ENCODE measurements at regions not wholly inside any gene's neighbourhood (a gene's known extent, or its start where the extent isn't known, plus 50 kb on each side); places are given as distances from the start of the nearest gene placed in this dataset.
"Not testable (repeated sequence)": the region's sequence is repeated elsewhere in the genome, so short reads cannot be mapped to it uniquely, and the experiment has no call there.

DNA sequence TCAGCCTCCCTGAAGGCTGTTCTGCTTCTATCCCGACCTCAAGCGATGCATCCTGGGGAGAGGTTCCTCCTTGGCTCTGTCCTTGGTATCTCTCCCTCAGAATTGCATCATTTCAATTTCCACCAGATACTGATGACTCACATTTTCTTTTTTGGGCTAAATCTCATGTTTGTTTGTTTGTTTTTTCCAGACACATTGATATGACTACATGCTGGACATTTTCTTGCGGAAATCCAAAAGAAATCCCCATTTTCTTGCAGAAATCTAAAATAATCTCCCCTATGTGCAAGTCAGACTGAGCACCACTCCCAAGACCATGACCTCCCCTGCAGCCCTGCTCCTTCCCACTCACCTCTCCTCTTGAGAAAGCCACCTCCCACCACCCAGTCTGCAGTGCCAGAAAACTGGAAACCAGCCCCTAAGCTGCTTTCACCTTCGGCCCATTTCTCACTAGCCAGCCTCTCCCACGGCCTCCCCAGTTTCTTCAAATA lies 260.2 kb upstream of the PRKCQ start:
- Mint-ChIP-seq H3K9me3 (peaks cover 50% of the 10 kb centered on the region), H3K27ac (no peak overlapping the region), H3K36me3 (peaks cover 72% of the 10 kb centered on the region), H3K4me3 (no peak overlapping the region), H3K27me3 (ENCODE audit: low read depth) (peaks cover 5% of the 10 kb centered on the region; the same call in 1 of the 2 replicates), H3K4me1 (no peaks in the 10 kb centered on the region)
- TF ChIP-seq SMAD4 (CRISPR knock-in tag; IDR thresholded peaks at IDR 0.05), result no peak
- no peak for TF ChIP-seq NR3C1 (CRISPR knock-in tag; conservative IDR thresholded peaks at IDR 0.05; ENCODE audit: low read depth)
- no peak for TF ChIP-seq ZNF281 (CRISPR knock-in tag; IDR thresholded peaks at IDR 0.05)
- no peak for TF ChIP-seq MYBL2 (CRISPR knock-in tag; IDR thresholded peaks at IDR 0.05)
- TF ChIP-seq ZNF263 (CRISPR knock-in tag; IDR thresholded peaks at IDR 0.05; ENCODE audit: low read depth), result no peak
- no peak for TF ChIP-seq MXD4 (CRISPR knock-in tag; IDR thresholded peaks at IDR 0.05; ENCODE audit: borderline replicate concordance)
- TF ChIP-seq GTF2I (CRISPR knock-in tag; conservative IDR thresholded peaks at IDR 0.05), result no peak
- TF ChIP-seq, protein P1, sequence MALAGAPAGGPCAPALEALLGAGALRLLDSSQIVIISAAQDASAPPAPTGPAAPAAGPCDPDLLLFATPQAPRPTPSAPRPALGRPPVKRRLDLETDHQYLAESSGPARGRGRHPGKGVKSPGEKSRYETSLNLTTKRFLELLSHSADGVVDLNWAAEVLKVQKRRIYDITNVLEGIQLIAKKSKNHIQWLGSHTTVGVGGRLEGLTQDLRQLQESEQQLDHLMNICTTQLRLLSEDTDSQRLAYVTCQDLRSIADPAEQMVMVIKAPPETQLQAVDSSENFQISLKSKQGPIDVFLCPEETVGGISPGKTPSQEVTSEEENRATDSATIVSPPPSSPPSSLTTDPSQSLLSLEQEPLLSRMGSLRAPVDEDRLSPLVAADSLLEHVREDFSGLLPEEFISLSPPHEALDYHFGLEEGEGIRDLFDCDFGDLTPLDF (CRISPR knock-in tag; IDR thresholded peaks at IDR 0.05), result no peak
- TF ChIP-seq ESRRA (CRISPR knock-in tag; IDR thresholded peaks at IDR 0.05; ENCODE audit: borderline replicate concordance), result no peak
- no peak for TF ChIP-seq ZNF317 (CRISPR knock-in tag; IDR thresholded peaks at IDR 0.05; ENCODE audit: borderline replicate concordance, low read depth)
- no peak for TF ChIP-seq ZNF232 (CRISPR knock-in tag; IDR thresholded peaks at IDR 0.05)
- DNase-seq (ENCODE audit: low spot score) (no peak), ATAC-seq (no peak)
- ChIA-PET POLR2A (interaction anchor here (0.7 kb wide), 1 partner anchor 858 kb away, joined by 3 read pairs; no protein-coding TSS in a partner anchor), CTCF (no interaction called here)

DNA sequence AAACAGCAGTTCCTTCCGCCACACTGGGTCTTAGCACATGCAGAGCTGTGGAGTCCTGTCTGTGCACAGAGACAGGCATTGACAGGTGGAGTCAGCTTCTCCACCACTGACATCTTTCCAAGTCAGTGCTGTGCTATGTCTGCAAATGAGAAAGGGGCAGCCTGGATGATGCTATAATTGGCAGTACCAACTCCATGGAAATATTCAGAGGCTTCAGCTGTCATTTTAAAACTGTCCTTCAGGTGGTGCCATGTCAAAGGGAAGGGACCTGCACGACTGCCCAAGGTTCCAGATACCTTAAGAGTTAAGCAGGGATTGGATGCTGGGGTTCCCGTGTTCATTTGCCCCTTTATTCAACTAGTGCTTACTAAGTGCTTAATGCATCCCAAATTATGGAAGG lies 258.0 kb upstream of the PRKCQ start:
- H3K27ac Mint-ChIP-seq, result no peak overlapping the region
- H3K4me3 Mint-ChIP-seq, result no peak overlapping the region
- ChIA-PET POLR2A (no interaction called here), CTCF (interaction anchor here (0.6 to 2.0 kb wide), 5 partner anchors 10 to 572 kb away, joined by 3 to 9 read pairs (median 3); no protein-coding TSS in a partner anchor)
- H3K27me3 Mint-ChIP-seq (ENCODE audit: low read depth), result peaks cover 5% of the 10 kb centered on the region; the same call in 1 of the 2 replicates
- H3K36me3 Mint-ChIP-seq, result peaks cover 53% of the 10 kb centered on the region
- H3K9me3 Mint-ChIP-seq, result peaks cover 32% of the 10 kb centered on the region
- peak; percentile 98 for TF ChIP-seq ZNF121 (CRISPR knock-in tag; IDR thresholded peaks at IDR 0.05)
- TF ChIP-seq, protein P2, sequence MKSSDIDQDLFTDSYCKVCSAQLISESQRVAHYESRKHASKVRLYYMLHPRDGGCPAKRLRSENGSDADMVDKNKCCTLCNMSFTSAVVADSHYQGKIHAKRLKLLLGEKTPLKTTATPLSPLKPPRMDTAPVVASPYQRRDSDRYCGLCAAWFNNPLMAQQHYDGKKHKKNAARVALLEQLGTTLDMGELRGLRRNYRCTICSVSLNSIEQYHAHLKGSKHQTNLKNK (CRISPR knock-in tag; IDR thresholded peaks at IDR 0.05), result no peak
- ATAC-seq (peak; percentile 61), DNase-seq (ENCODE audit: low spot score) (no peak)
- H3K4me1 Mint-ChIP-seq, result peaks cover 11% of the 10 kb centered on the region

- no peak for ATAC-seq
- no peak for DNase-seq (ENCODE audit: low spot score)
- Mint-ChIP-seq H3K27ac (peak overlapping the region; percentile 61; the same call in 1 of the 2 replicates), H3K4me3 (no peak overlapping the region), H3K36me3 (peaks cover 8% of the 10 kb centered on the region), H3K9me3 (peaks cover 6% of the 10 kb centered on the region; the same call in 1 of the 2 replicates), H3K4me1 (peaks cover 55% of the 10 kb centered on the region), H3K27me3 (ENCODE audit: low read depth) (no peaks in the 10 kb centered on the region)
- CTCF ChIA-PET, result no interaction called here
- TF ChIP-seq, protein P3, sequence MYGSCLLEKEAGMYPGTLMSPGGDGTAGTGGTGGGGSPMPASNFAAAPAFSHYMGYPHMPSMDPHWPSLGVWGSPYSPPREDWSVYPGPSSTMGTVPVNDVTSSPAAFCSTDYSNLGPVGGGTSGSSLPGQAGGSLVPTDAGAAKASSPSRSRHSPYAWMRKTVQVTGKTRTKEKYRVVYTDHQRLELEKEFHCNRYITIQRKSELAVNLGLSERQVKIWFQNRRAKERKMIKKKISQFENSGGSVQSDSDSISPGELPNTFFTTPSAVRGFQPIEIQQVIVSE (CRISPR knock-in tag; IDR thresholded peaks at IDR 0.05; ENCODE audit: borderline replicate concordance), result no peak
- TF ChIP-seq SMAD4 (CRISPR knock-in tag; IDR thresholded peaks at IDR 0.05), result no peak
- no peak for TF ChIP-seq CREB1 (CRISPR knock-in tag; IDR thresholded peaks at IDR 0.05)
- TF ChIP-seq NFYB (CRISPR knock-in tag; conservative IDR thresholded peaks at IDR 0.05; ENCODE audit: low read depth), result no peak
- TF ChIP-seq SOX15 (CRISPR knock-in tag; IDR thresholded peaks at IDR 0.05), result no peak
- TF ChIP-seq USF2 (CRISPR knock-in tag; IDR thresholded peaks at IDR 0.05), result no peak
- TF ChIP-seq ZBTB43 (CRISPR knock-in tag; IDR thresholded peaks at IDR 0.05), result no peak
- POLR2A ChIA-PET, result no interaction called here
Observed at GRCh38 chr10:6833458-6834011, 253.5 kb upstream of the PRKCQ start.

DNA sequence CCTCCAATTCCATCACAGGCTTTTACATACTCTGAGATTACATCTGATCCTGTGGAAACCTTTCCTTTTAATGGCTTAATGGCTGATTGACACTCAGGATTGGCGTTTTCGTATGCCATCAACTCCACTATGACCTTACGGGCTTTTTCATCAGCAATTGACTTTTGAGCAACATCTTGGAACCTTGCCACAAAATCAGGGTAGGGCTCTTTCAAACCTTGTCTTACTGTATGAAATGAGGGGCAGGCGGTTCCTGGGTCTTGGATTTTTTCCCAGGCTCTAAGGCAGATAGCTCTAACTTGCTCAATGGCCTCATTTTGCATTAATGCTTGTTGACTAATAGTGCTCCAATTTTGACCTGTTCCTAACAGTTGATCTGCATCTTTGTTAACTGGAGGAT lies 250.9 kb upstream of the PRKCQ start:
- H3K27ac Mint-ChIP-seq; POLR2A ChIA-PET; DNase-seq (ENCODE audit: low spot score); ATAC-seq; CTCF ChIA-PET; H3K27me3 Mint-ChIP-seq (ENCODE audit: low read depth); H3K9me3 Mint-ChIP-seq; H3K4me3 Mint-ChIP-seq; H3K36me3 Mint-ChIP-seq: not testable (repeated sequence)
- peaks cover 74% of the 10 kb centered on the region for H3K4me1 Mint-ChIP-seq

DNA sequence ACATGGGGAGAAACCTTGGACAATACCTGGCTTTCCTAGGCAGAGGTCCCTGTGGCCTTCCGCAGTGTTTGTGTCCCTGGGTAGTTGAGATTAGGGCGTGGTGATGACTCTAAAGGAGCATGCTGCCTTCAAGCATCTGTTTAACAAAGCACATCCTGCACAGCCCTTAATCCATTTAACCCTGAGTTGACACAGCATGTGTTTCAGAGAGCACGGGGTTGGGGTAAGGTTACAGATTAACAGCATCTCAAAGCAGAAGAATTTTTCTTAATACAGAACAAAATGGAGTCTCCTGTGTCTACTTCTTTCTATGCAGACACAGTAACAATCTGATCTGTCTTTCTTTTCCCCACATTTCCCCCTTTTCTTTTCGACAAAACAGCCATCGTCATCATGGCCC lies 244.7 kb upstream of the PRKCQ start:
- H3K9me3 Mint-ChIP-seq; H3K27me3 Mint-ChIP-seq (ENCODE audit: low read depth); H3K4me3 Mint-ChIP-seq; DNase-seq (ENCODE audit: low spot score); H3K36me3 Mint-ChIP-seq; POLR2A ChIA-PET; CTCF ChIA-PET; ATAC-seq: not testable (repeated sequence)
- Mint-ChIP-seq H3K4me1 (peaks cover 80% of the 10 kb centered on the region), H3K27ac (peak overlapping the region; percentile 82; the same call in 1 of the 2 replicates)
